Endothelial cell of umbilical vein (primary cell): ENCODE measurements at regions not wholly inside any gene's neighbourhood (a gene's known extent, or its start where the extent isn't known, plus 50 kb on each side); places are given as distances from the start of the nearest gene placed in this dataset.

Experiments
- CTCF ChIP-seq, 2 donors: IDR thresholded peaks; 1 replicate in 1 of 2; 2 replicates in 1 of 2; pipeline ENCODE4 v1.5.1; 2011; ENCODE audit warnings: low read length in 2 of 2, mild to moderate bottlenecking in 2 of 2, moderate library complexity in 2 of 2, control low read depth in 1 of 2, inconsistent platforms in 1 of 2, low read depth in 1 of 2; ENCODE audit not compliant: insufficient read depth in 1 of 2; ENCODE audit errors: extremely low read depth in 1 of 2
- EZH2 ChIP-seq: IDR thresholded peaks from 2 replicates; pipeline ENCODE4 v1.6.1; 2012; ENCODE audit warnings: borderline replicate concordance, low read depth, mild to moderate bottlenecking, moderate library complexity, low read length, inconsistent platforms; ENCODE audit not compliant: severe bottlenecking
- GATA2 ChIP-seq: IDR thresholded peaks from 2 replicates; pipeline ENCODE4 v1.7.0; 2011; ENCODE audit warnings: low read depth, mild to moderate bottlenecking, moderate library complexity, mixed read lengths, low read length; ENCODE audit not compliant: insufficient read length, insufficient read depth
- JUN ChIP-seq: IDR thresholded peaks from 2 replicates; pipeline ENCODE4 v1.6.1; 2011; ENCODE audit warnings: borderline replicate concordance, low read depth; ENCODE audit not compliant: insufficient read length, insufficient read depth
- MAX ChIP-seq: IDR thresholded peaks from 2 replicates; pipeline ENCODE4 v1.6.1; 2011; ENCODE audit not compliant: insufficient read depth, insufficient read length
- POLR2A ChIP-seq: IDR thresholded peaks from 2 replicates; pipeline ENCODE4 v1.6.1; 2012; ENCODE audit warnings: low read depth, mild to moderate bottlenecking, control low read depth, low read length
- POLR2AphosphoS5 ChIP-seq: IDR thresholded peaks from 2 replicates; pipeline ENCODE4 v1.6.1; 2012; ENCODE audit warnings: low read depth, mild to moderate bottlenecking, control low read depth, low read length, moderate library complexity; ENCODE audit not compliant: insufficient read depth

- TF ChIP-seq CTCF (IDR thresholded peaks at IDR 0.05; ENCODE audit: extremely low read depth in 1 of 2, insufficient read depth in 1 of 2, low read depth in 1 of 2, low read length in 2 of 2) (no peak), POLR2AphosphoS5 (no peak), POLR2A (no peak), GATA2 (no peak), EZH2 (no peak), MAX (no peak), JUN (no peak)
Observed at GRCh38 chr6:141141870-141142269, 990.9 kb upstream of the GJE1 start.
